T-helper 2 cell (primary cell): ENCODE measurements at regions not wholly inside any gene's neighbourhood (a gene's known extent, or its start where the extent isn't known, plus 50 kb on each side); places are given as distances from the start of the nearest gene placed in this dataset.

Experiments
- DNase-seq, 5 experiments: peaks; one replicate each; pipeline versions ENCODE4 v3.0.0 to v3.0.0-alpha.2; 2012 to 2022

GRCh38 chr6:1257778-1258177, 54.1 kb upstream of the FOXQ1 start:
- DNase-seq: no peak

DNA sequence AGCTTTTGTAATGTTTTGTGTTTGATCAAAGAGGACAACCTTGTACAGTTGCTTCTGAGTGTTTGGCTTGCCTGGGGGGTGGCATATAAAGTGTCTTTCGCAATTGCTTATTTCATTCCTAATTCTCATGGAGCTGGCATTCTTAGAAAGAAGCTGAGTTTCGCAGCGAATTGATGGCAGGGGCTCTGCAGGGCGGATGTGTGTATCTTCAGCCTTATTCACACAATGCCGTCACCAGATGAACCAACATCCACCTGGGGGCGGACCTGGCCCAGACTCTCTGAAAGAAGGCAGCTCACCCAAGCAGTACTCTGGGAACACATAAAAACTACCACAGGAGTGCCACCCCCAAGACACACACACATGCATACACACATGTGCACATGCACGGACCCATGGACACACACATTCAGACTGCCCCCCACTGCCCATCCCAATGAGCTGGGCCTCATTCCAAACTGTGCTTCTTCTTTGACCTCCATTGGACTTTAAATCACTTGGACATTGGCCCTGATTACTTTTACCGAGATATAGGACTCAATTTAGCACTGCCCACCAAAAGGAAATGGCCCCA, 55.4 kb upstream of the FOXQ1 start:
- no peak for DNase-seq

GRCh38 chr6:1255636-1256365, 56.1 kb upstream of the FOXQ1 start:
- no peak for DNase-seq

GRCh38 chr6:1254326-1254725, 57.6 kb upstream of the FOXQ1 start:
- DNase-seq: no peak

DNA sequence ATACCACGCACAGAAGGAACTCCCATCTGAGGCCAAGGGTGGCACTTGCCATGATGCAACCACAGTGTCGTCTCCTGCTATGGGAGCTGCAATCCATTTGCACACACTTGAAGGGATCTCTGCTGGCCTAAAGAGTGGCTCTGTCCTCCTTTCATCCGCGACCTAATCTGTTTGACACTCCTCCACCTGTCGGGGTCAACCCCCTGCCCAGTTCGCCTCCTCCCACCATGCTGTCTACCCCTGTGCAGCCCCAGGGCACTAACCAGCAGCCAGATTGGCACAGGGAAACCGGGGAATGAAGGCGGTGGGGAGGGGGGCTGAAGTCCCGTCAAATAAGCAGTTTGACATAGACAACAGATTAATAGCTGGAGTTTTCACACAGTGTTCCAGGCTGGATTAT, 58.1 kb upstream of the FOXQ1 start:
- no peak for DNase-seq

GRCh38 chr6:1251198-1252155, 60.4 kb upstream of the FOXQ1 start:
- no peak for DNase-seq

DNA sequence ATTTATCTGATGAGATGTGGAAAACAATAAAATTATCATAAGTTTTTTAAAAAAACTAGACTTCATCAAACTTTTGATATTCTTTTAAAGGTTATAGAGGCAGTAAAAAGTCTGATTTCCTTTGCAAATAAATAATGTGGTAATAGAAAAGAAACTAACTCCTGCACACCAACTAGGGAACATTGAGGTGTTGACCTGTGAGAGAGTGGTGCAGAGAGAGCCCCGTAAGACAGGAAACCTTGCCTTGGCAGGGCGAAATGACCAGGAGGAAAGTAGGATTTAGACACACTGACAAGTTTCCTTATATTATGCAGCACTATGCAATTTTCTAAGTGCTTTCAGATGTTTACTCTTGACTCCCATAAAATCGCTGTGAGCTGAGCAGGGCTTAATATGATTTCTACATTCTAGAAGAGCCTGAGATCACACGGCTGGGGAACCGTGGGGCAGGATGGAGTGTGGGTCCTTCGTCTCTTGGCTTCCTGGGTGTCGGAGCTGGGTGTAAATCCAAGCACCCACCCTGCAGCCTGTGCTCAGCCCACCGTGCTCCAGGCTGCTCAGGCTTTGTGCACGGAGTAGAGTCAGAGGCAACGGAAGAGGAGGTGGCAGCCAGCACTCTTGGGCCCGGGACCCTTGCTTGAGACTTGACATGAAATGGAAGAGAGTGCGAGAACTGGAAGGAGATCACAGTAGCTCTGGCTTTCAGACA, 61.3 kb upstream of the FOXQ1 start:
- no peak for DNase-seq

DNA sequence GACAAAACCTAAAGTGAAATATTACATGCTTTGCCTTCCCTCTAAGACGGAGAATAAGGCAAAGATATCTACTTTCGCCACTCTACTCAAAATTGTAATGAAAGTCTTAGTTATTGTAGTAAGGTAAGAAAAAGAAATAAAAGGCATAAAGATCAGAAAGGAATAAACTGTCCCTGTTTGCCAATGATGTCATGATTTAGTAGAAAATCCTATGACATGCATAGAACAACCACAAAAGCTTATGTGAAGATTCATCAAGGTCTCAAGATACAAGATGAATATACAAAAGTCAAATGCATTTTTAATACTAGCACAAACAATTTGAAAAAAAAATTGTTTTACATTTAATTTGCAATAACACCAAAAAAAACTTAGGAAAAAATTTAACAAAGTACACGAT, 64.0 kb upstream of the FOXQ1 start:
- DNase-seq: no peak

DNA sequence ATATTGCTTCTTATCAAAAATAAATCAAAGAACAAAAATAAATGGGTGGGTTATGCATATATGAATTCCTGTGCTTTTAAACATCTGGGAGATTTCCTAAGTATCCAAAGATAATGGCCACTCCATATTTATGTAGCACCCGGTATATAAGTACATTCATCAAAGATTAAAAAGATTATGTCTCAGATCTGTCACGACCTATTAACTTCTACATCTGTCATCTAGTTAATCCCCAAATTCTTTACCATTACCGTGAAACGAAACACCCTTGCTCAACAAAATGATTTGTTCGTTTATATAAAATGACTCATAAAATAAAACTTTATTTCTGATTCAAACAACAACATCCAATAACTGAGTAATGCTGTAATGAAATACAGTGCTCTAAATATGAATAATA, 64.8 kb upstream of the FOXQ1 start:
- DNase-seq: no peak

DNA sequence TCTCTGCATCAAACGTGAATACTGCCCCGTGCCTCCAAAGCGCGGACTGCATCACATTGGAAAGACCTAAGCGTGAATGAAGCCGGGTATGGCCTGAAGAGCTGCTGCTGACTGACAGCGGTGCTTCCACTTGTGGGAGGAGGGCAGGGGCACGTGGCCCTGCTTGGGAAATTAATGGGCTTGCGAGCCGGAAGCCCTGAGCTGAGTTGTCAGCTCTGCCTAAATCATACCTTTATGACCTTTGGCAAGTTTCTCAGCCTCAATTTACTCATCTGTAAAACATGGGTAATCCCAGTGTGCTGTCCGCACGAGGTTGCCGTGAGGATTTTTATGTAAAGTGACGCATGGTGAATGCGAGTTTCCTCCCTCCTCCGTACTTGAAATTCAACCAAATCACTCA, 67.0 kb upstream of the FOXQ1 start:
- no peak for DNase-seq

DNA sequence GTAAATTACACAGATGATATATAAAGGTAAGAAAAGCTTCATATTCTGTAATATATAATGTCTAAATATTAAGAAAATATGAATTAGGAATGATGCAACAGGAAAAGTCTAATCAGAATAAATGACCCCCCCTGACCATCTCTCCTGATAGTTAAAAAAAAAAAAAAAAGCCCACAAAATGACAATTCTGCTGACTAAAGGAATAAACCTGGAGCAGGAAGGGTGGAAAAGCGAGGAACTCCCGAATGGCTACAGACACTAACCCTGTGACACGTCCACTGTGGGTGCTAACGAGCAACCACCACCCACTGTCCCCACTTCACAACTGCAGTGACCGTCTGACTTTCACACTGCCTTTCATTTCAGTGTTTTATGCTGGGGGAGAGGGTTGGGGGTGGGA, 67.6 kb upstream of the FOXQ1 start:
- no peak for DNase-seq

DNA sequence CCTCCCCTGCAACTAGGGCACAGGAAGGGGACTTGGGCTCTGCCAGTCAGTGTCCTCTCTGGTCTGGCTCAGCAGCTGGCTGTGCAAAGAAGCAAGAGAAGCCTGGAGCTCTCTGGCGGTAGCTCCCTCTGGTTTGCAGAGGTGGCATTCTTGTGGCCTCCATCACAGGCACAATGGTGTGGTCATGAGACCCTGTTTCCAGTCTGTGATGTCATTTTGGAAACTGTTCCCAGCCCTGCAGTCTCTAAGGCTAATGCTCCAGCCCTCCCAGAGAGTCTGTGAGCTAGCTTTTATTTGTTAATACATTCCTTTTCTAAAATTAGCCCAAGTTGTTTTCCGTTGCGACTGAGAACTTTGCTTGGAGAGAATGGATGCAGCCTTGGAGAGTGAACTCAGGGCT, 69.5 kb upstream of the FOXQ1 start:
- no peak for DNase-seq

GRCh38 chr6:1242021-1242420, 69.9 kb upstream of the FOXQ1 start:
- no peak for DNase-seq

GRCh38 chr6:1240766-1241318, 71.1 kb upstream of the FOXQ1 start:
- DNase-seq: no peak

DNA sequence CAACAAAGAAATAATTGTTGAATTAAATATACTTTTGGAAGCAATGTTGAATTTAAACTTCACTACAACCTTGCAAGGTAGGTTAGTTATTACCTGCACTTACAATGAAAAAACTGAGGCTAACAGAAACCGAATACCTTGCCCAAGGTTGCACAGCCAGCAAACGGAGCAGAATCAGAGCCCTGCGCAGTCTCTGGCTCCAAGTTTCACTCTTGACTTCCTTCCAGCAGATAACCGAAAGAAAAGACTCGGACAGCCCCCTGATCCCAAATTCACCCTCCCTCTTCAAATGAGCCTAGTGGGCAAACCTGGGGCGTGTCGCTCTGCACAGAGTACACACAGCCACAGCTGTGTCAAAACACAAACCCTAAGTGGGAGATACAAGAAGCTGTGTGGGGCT, 72.1 kb upstream of the FOXQ1 start:
- DNase-seq: no peak

DNA sequence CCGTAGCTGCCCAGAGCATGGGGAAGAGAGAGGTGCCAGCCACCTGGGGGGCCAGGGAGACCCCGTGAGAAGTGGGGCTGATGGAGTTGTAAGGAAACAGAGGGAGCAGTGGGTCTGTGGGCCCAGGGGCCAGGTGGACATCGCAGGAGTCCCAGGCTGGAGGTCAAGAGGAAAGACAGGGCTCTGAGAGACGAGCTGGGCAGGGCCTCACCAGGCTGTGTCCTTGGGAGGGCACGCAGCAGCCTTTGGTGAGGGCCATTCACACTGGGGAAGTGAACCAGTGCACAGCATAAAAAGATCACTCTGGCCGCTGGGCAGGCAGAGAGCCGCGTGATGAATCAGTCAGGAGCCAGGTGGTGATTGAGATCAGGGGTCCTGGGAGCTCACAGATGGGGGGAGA, 73.9 kb upstream of the FOXQ1 start:
- DNase-seq: no peak

- DNase-seq: no peak
Measured at GRCh38 chr6:1237636-1238035, 74.3 kb upstream of the FOXQ1 start.

GRCh38 chr6:1235825-1236224, 76.1 kb upstream of the FOXQ1 start:
- no peak for DNase-seq

DNA sequence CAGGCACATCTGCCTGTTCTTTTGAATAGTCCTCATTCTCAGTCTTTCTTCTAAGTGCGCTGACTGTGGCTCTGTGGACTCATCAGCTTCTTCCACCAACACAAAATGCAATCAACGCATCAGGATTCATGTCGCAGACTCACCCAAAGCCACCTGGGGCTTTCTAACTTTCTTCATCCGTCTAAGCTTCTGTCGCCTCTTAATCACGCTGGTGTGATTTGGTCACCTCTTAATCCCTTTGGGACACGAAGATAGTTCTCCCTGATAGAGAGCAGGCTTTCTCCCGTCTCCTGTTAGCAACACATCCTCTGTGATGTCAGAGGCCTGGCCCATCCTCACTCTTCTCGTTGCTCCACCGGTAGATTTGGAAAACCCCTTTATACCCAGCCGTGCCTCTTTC, 78.0 kb upstream of the FOXQ1 start:
- DNase-seq: no peak

DNA sequence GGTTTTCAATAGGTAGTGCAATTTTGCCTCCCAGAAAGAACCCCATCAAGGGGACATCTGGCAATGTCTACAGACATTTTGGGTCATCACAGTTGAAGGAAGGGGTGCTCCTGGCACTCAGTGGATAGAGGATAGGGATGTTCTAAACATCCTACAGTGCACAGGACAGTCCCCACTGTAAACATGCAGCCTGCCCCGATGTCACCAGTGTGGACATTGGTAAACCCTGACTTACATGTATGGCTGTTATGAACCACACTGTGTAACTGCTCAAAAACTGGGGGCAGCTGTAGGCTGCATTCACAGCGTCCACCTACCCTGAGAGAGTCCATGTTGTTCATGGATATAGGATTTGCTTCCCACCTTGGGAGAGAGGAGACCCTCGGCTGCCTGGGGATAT, 79.3 kb upstream of the FOXQ1 start:
- DNase-seq: no peak

- no peak for DNase-seq
Measured at GRCh38 chr6:1231941-1232340, 80.0 kb upstream of the FOXQ1 start.

DNA sequence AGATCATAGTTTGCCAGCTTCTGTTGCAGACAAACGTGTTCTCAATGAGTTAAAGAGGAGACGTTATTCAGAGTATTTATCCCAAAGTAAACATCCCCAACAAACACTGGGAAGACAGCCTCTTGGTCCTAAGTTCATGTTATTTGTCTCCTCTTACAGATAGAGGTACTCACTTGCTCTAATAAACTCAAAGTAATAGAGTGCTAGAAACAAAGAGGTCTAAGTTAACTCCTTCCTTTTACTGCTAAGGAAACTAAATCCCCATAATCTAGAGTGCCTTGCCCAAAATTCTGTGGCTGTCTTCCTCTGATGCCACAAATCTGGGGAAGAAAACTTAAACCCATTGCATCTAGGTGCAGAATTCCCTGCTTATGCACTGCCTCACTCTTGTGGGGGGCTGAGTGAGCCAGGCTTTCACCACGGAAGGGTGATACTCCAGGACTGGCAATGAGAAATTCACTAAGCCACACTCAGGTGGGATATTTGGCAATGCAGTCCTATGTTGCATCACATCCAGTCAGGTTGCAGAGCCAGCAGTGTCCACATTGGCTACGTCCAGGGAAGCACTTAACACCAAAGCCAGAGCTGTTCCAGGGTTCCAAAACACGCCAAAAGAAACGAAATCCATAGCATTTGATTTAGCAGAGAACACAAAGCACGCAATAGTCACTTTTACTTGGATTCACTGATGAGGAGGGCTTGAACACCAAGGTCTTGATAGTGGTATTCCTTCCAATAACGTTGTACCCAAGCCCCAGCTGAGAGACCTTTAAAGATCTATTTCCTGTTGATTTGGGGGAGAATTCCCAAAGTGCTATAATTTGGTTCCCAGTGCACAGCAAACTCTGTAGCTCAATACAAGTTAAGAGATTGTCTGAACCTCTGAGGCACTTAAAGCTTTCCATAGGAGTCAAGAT, 81.0 kb upstream of the FOXQ1 start:
- no peak for DNase-seq
